PC-9 (cell line): ENCODE measurements at regions not wholly inside any gene's neighbourhood (a gene's known extent, or its start where the extent isn't known, plus 50 kb on each side); places are given as distances from the start of the nearest gene placed in this dataset.

Source experiments
- BruUV-seq: library from RNA; stranded (reverse); fragments of 400-500 nt; replicated peaks from 2 replicates; lab custom pipeline; 2021; lab: Mats Ljungman, UMichigan
- CTCF ChIA-PET: fragments of 300-600 bp; sonication (Branson Sonifier 250); formaldehyde crosslinking; loops from one replicate; lab custom pipeline; 2022; ENCODE audit warnings: antibody characterized with exemption; lab: Charles Lee
- POLR2A ChIA-PET: fragments of 300-600 bp; sonication (Branson Sonifier 250); formaldehyde crosslinking; loops from one replicate; lab custom pipeline; 2022; ENCODE audit warnings: antibody characterized with exemption; ENCODE audit not compliant: unreplicated experiment; lab: Charles Lee
- DNase-seq, 2 experiments: peaks; one replicate each; pipeline versions ENCODE4 v3.0.0 to v3.0.0-alpha.2; 2015 to 2022; ENCODE audit warnings: mixed read lengths in 1 of 2
- H2AFZ ChIP-seq: fragments of 200-600 bp; sonication (generic); 2 replicates; pipeline ENCODE4 v1.8.1; 2017; ENCODE audit warnings: antibody characterized with exemption
- H3F3A ChIP-seq: fragments of 200-600 bp; sonication (generic); 2 replicates; pipeline ENCODE4 v1.8.1; 2017; ENCODE audit warnings: antibody characterized with exemption, mild to moderate bottlenecking, low read depth; ENCODE audit not compliant: insufficient read depth
- H3K27ac ChIP-seq: fragments of 200-600 bp; sonication (generic); 2 replicates; pipeline ENCODE4 v1.6.1; 2016; ENCODE audit warnings: mixed run types
- H3K27me3 ChIP-seq: fragments of 200-600 bp; sonication (generic); 2 replicates; pipeline ENCODE4 v1.6.1; 2016; ENCODE audit warnings: low read depth, mixed run types; ENCODE audit not compliant: insufficient read depth
- H3K36me3 ChIP-seq: fragments of 200-600 bp; sonication (generic); 2 replicates; pipeline ENCODE4 v1.6.1; 2016; ENCODE audit warnings: low read depth, mixed run types
- H3K4me1 ChIP-seq: fragments of 200-600 bp; sonication (generic); replicated peaks from 2 replicates; pipeline ENCODE4 v1.6.1; 2016; ENCODE audit warnings: mixed run types; ENCODE audit not compliant: insufficient read depth
- H3K4me2 ChIP-seq: fragments of 200-600 bp; sonication (generic); 2 replicates; pipeline ENCODE4 v1.6.1; 2017; ENCODE audit warnings: mixed run types
- H3K4me3 ChIP-seq: fragments of 200-600 bp; sonication (generic); 2 replicates; pipeline ENCODE4 v1.6.1; 2016; ENCODE audit warnings: mixed run types
- H3K79me2 ChIP-seq: fragments of 200-600 bp; sonication (generic); 2 replicates; pipeline ENCODE4 v1.6.1; 2017; ENCODE audit warnings: low read depth, mixed run types
- H3K9me2 ChIP-seq: fragments of 200-600 bp; sonication (generic); 2 replicates; pipeline ENCODE4 v1.8.1; 2017; ENCODE audit warnings: mild to moderate bottlenecking; ENCODE audit not compliant: insufficient read depth
- H3K9me3 ChIP-seq: fragments of 200-600 bp; sonication (generic); 2 replicates; pipeline ENCODE4 v1.8.1; 2016; ENCODE audit warnings: low read depth; ENCODE audit not compliant: insufficient read depth
- H4K20me1 ChIP-seq: fragments of 200-600 bp; sonication (generic); 2 replicates; pipeline ENCODE4 v1.8.1; 2017; ENCODE audit not compliant: insufficient read depth
- EZH2 ChIP-seq: fragments of 200-600 bp; sonication (generic); IDR thresholded peaks from 2 replicates; pipeline ENCODE4 v1.8.0; 2017; ENCODE audit warnings: antibody characterized with exemption, low read depth
- intact Hi-C: fragments of 100-400 bp; cut with micrococcal nuclease; formaldehyde crosslinking; loops from one replicate; pipeline ENCODE4 v1.10.0; 2022; ENCODE audit not compliant: unreplicated experiment
- TF ChIP-seq, protein P1 (sequence below): fragments of 200-600 bp; sonication (generic); conservative IDR thresholded peaks from 2 replicates; pipeline ENCODE4 v1.6.1; 2017; ENCODE audit warnings: mixed run types, antibody characterized with exemption, mild to moderate bottlenecking, moderate library complexity

- H3K27ac ChIP-seq, result no peak overlapping the region
- H2AFZ ChIP-seq, result no peak overlapping the region
- H3K9me3 ChIP-seq, result no peaks in the 10 kb centered on the region; the same call in 1 of the 2 replicates
- no peak for DNase-seq
- no peak overlapping the region for H3K4me2 ChIP-seq
- no peaks in the 10 kb centered on the region for H3K36me3 ChIP-seq
- no peak for TF ChIP-seq EZH2
- TF ChIP-seq, protein P1, sequence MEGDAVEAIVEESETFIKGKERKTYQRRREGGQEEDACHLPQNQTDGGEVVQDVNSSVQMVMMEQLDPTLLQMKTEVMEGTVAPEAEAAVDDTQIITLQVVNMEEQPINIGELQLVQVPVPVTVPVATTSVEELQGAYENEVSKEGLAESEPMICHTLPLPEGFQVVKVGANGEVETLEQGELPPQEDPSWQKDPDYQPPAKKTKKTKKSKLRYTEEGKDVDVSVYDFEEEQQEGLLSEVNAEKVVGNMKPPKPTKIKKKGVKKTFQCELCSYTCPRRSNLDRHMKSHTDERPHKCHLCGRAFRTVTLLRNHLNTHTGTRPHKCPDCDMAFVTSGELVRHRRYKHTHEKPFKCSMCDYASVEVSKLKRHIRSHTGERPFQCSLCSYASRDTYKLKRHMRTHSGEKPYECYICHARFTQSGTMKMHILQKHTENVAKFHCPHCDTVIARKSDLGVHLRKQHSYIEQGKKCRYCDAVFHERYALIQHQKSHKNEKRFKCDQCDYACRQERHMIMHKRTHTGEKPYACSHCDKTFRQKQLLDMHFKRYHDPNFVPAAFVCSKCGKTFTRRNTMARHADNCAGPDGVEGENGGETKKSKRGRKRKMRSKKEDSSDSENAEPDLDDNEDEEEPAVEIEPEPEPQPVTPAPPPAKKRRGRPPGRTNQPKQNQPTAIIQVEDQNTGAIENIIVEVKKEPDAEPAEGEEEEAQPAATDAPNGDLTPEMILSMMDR, result no peak
- no peaks in the 10 kb centered on the region for H3K9me2 ChIP-seq
- H3F3A ChIP-seq, result peaks cover 7% of the 10 kb centered on the region
- H3K79me2 ChIP-seq, result no peaks in the 10 kb centered on the region
- no peaks in the 10 kb centered on the region for H3K27me3 ChIP-seq
- H3K4me1 ChIP-seq, result peaks cover 20% of the 10 kb centered on the region
- intact Hi-C loops, result no loop called here
- no peak overlapping the region for H3K4me3 ChIP-seq
- ChIA-PET POLR2A (no interaction called here), CTCF (no interaction called here)
- BruUV-seq, result no TSS peak
- no peaks in the 10 kb centered on the region for H4K20me1 ChIP-seq
These were observed 73.9 kb downstream of the WNT5A start for GRCh38 chr3:55413236-55413635.

DNA sequence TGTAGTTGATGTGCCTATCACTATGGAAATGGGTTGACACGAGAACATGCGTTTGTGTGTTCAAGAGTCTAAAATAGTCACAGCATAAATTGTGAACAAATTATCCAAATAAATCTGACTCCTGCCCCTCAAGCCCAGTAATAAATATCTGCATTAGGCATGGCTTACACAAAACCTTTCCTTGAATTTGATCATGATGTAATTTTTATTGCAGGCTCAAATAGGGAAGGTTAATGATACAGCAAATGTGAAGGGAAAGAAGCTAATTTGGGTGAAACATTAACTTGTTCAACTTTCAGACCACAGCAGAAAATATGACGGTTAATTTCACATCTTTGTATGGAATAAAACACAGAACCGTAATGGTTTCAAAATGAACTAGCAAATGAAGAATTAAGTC, 74.6 kb downstream of the WNT5A start:
- CTCF ChIA-PET, result no interaction called here
- no peaks in the 10 kb centered on the region for H3K79me2 ChIP-seq
- intact Hi-C loops, result no loop called here
- peaks cover 20% of the 10 kb centered on the region for H3K4me1 ChIP-seq
- no peaks in the 10 kb centered on the region for H3K9me2 ChIP-seq
- BruUV-seq, result no TSS peak
- H4K20me1 ChIP-seq, result no peaks in the 10 kb centered on the region
- no peak overlapping the region for H3K4me2 ChIP-seq
- H3K4me3 ChIP-seq, result no peak overlapping the region
- no peak for DNase-seq
- no peak overlapping the region for H3K27ac ChIP-seq
- POLR2A ChIA-PET, result no interaction called here
- H2AFZ ChIP-seq, result no peak overlapping the region
- H3K36me3 ChIP-seq, result no peaks in the 10 kb centered on the region
- no peak for TF ChIP-seq EZH2
- TF ChIP-seq, protein P1, result no peak
- no peaks in the 10 kb centered on the region for H3K27me3 ChIP-seq
- H3K9me3 ChIP-seq, result no peaks in the 10 kb centered on the region; the same call in 1 of the 2 replicates
- peaks cover 7% of the 10 kb centered on the region for H3F3A ChIP-seq

DNA sequence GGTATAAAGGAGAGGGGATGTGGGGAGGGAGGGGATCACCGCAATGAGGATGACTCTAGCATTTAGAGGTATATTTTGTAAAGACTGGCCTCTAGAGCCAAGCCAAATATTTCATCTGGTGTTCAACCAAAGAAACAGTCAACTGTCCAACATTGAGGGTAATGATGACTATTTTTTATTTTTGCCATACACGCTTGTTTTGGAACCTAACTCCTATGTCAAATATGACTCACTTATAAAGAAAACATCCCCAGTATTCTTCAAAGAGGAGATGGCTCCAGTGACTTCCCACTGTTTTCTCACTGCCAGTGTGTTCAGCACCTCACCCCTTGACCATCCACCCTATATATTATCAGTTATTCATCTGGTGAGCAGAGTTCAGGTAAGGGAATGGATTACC, 77.3 kb downstream of the WNT5A start:
- H3K36me3 ChIP-seq, result no peaks in the 10 kb centered on the region
- H3K4me2 ChIP-seq, result no peak overlapping the region
- no peaks in the 10 kb centered on the region for H3K9me2 ChIP-seq
- no peaks in the 10 kb centered on the region for H3K79me2 ChIP-seq
- H3K27me3 ChIP-seq, result no peaks in the 10 kb centered on the region
- POLR2A ChIA-PET, result interaction anchor here (0.6 kb wide), 1 partner anchor 62 kb away, joined by 5 read pairs; no protein-coding TSS in a partner anchor
- no peak overlapping the region for H2AFZ ChIP-seq
- no peaks in the 10 kb centered on the region for H4K20me1 ChIP-seq
- DNase-seq, result no peak
- no peak overlapping the region for H3K27ac ChIP-seq
- no peak overlapping the region for H3K4me3 ChIP-seq
- intact Hi-C loops, result no loop called here
- no peaks in the 10 kb centered on the region for H3K4me1 ChIP-seq
- no TSS peak for BruUV-seq
- TF ChIP-seq EZH2, result no peak
- TF ChIP-seq, protein P1, result no peak
- H3F3A ChIP-seq, result no peaks in the 10 kb centered on the region
- no peaks in the 10 kb centered on the region; the same call in 1 of the 2 replicates for H3K9me3 ChIP-seq
- CTCF ChIA-PET, result no interaction called here
